CD4-positive, alpha-beta T cell treated with Interferon alpha-2 for 1 hour (primary cell): ENCODE measurements at regions not wholly inside any gene's neighbourhood (a gene's known extent, or its start where the extent isn't known, plus 50 kb on each side); places are given as distances from the start of the nearest gene placed in this dataset.

Experiments used
- DNase-seq, 2 donors: peaks; one replicate each; pipeline ENCODE4 v3.0.0-alpha.2; 2020 to 2022

DNA sequence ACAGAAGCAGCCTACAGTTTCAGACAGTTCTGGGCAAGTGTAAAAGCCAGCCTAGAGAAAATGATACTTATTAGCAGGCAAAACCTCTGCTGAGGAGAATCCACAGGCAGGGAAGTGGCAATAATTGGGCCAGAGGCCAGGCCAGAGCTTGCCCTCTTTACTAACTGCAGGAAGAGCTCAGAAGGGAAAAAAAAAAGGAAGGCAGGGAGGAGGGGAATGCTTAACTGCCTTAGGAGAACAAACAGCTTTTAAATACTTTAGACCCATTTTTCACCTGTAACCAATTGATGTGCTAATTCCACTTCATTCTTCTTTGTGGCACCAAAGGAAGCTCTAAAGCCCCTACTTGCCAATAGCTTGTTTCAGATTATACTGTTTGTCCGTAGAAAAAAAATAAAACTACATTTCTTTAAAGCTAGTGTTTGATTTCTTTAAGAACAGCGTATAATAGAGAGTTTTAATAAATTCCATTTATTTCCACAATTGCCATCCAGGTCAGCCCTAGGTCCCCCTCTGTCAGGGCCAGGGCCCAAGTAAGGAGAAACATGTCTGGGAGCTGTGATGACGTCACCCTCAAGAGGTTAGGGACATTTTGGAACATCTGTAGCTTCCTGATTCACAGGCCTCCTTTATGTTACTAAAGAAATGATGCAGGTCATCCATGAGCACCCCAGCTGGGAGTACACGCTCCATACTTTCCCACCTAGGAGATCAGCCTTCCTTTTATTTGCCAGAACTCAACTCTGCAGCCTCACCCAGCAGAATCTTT lies 384.3 kb downstream of the CDC5L start:
- DNase-seq = no peak

DNA sequence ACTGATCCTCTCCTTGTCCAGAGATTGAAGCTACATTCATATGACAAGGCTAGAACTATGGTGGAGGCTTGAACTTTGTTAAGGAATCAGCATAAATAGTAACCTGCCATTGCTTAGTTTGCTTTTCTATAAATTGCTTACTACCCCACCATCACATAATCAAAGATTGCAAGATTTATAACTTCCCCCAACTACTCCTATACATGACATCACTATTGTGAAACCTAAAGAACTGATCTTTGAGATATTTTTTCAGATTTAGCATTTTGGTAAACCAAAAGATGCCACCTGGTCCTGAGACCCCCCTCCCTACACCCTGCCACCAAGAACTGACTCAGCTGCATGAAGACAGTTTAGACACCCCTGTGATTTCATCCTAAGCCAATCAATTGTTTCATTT lies 385.3 kb downstream of the CDC5L start:
- DNase-seq = no peak

- no peak for DNase-seq
Observed at GRCh38 chr6:44775121-44775520, 387.6 kb downstream of the CDC5L start.

GRCh38 chr6:44776344-44776743 lies 388.8 kb downstream of the CDC5L start:
- DNase-seq = no peak

GRCh38 chr6:44778513-44778912 lies 391.0 kb downstream of the CDC5L start:
- no peak for DNase-seq
